DOHH2 (cell line): ENCODE measurements at regions not wholly inside any gene's neighbourhood (a gene's known extent, or its start where the extent isn't known, plus 50 kb on each side); places are given as distances from the start of the nearest gene placed in this dataset.

ENCODE experiments used
- CTCF ChIP-seq: fragments of 200-600 bp; sonication (generic); IDR thresholded peaks from one replicate; pipeline ENCODE4 v1.5.1; 2014; ENCODE audit warnings: antibody characterized with exemption, mild to moderate bottlenecking, low read depth, low read length; ENCODE audit not compliant: poor library complexity, severe bottlenecking
- EZH2phosphoT487 ChIP-seq: fragments of 200-600 bp; sonication (generic); IDR thresholded peaks from 2 replicates; pipeline ENCODE4 v1.6.1; 2017; ENCODE audit warnings: borderline replicate concordance, mild to moderate bottlenecking, antibody characterized with exemption, low read length, moderate library complexity, mixed read lengths

GRCh38 chr10:62640411-62640810 is 164.1 kb upstream of the ADO start:
- no peak for TF ChIP-seq CTCF
- TF ChIP-seq EZH2phosphoT487 = no peak
